VCaP (cell line): ENCODE measurements at regions not wholly inside any gene's neighbourhood (a gene's known extent, or its start where the extent isn't known, plus 50 kb on each side); places are given as distances from the start of the nearest gene placed in this dataset.

Experiments used
- H3K27ac ChIP-seq: fragments of 450-650 bp; 2 replicates; pipeline ENCODE4 v1.5.1; 2017
- CTCF ChIP-seq: fragments of 450-650 bp; conservative IDR thresholded peaks from 2 replicates; pipeline ENCODE4 v1.5.1; 2017; ENCODE audit warnings: mild to moderate bottlenecking, moderate library complexity

DNA sequence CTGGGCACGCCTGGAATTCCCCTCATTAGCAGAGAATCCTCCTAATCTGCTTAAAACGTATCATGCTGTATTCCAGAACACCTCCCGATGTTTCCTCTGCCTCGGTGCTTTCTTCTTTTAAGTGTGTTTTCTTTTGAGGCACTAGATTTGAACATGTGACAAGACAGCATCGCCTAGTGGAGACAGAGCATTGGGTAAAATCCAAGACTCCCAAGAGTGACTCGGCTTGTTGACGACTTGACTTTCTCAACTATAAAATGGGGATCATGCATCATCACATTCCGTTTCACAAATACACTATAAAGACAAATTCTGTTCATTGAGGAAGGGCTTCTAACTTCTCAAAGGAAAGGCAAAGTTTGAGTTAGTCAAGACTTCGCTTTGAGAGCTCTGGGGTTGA, 105.6 kb upstream of the RNF32 start:
- no peak for TF ChIP-seq CTCF
- no peak overlapping the region for H3K27ac ChIP-seq

DNA sequence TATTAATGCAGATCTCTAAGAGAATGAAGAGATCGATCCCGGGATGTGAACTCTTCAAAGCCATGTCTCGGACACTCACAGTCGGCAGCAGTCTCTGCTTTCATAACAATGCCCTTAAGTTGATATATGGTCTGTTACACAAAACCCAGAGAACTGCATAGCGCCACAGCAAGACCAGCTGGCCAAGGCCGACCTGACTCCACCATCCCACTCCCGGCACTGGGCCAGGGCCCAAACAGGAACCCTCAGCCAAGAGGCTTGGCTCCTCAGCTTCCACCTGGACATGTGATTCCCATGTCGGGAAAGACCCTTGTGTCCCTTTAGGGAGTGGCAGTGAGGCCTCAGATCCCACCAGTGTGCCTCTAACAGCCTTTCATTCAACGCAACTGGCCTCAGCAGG, 106.6 kb upstream of the RNF32 start:
- no peak for TF ChIP-seq CTCF
- H3K27ac ChIP-seq: no peak overlapping the region

DNA sequence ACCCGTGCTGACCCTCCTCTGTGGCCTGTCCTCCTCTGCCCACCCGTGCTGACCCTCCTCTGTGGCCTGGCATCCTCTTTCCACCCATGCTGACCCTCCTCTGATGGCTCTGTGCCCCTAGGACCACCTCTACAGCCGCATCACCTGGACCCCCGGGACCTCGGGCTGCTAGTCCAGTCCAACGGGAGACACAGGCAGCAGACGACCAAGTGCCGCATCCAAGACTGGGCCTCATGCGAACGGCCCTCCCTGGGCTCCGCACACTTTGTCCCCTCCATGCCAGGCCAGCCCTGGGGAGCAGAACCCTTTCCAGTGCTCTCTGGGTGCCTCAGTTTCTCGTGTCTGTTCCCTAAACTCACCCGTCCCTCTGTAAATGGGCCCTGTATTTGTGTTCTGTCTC, 107.2 kb upstream of the RNF32 start:
- H3K27ac ChIP-seq: no peak overlapping the region
- no peak for TF ChIP-seq CTCF

DNA sequence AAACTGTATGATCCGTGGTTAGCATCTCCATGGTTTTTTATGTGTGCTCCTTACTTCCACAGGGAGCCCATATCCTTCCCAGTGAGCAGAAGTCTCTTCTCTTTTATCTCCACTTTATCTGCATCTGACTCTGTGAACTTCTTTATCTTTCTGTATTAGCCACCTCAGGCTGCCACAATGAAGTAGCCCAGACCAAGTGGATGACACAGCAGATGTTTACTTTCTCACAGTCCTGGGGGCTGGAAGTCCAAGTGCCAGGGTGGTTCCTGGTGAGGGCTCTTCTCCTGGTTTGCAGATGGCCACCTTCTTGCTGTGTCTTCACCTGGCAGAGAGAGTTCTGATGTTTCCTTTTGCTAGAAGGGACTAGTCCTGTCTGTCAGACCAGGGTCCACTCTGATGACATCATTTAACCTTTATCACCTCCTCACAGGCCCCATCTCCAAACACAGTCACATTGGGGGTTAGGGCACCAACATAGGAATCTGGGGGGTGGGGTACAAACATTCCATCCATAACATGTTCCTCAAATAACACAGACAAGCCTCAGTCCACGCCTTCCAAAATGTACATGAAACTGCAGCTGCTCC, 108.5 kb upstream of the RNF32 start:
- H3K27ac ChIP-seq: no peak overlapping the region
- no peak for TF ChIP-seq CTCF

DNA sequence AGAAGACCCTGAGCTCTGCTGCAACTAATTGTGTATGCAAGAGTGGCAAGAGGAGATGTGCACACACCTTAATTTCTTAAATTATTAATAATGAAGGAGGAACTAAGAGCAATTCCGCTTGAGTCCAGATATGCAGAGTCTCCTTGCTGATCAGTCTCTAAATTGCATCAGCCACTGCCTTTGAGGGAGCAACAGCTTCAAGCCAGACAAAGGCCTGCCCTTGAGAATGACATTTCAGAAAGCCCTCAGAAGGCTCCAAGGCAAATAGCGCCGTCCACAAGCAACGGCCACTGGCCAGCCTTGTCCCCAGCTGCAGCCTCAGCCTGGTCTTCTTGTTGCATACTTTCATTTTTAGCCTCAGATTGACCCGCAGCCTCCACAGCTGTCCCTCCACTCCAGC, 110.6 kb upstream of the RNF32 start:
- TF ChIP-seq CTCF: no peak
- no peak overlapping the region; the same call in 1 of the 2 replicates for H3K27ac ChIP-seq

GRCh38 chr7:156527458-156527890, 113.1 kb upstream of the RNF32 start:
- TF ChIP-seq CTCF: no peak
- H3K27ac ChIP-seq: peak overlapping the region; percentile 59

DNA sequence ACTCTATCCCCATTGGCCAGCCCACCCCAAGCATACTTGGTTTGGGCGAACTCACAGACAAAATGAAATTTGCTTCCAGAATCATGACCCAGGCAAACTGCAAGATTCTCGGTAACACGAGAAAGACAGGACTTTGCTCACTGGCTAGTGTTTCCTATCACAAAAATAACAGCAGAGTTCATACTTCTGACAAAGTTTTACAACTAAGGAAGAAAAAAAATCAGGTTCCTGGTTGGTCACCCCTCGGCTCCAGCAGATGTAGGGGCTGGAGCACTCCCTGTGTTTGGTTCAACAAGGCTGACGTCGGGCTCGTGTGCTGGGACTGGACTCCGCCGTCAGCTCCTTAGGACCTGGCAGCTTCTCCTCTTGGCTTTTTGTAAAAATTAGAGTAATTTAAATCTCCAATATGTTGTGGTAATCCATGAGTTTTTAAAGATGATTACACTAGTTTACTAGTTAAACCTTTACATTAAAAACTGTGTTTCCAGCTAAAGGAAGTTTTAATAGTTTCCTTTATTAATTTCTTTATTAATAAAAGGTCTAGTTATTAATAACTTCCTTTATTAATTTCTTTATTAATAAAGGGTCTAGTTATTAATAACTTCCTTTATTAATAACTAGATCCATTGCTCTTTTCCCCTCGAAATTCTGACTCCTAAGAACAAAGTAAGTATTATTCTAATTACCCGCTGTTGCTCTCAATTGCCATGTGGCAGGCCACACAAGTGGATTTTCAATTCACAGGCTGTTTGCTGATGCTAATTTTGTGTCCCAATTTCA, 115.6 kb upstream of the RNF32 start:
- no peak overlapping the region for H3K27ac ChIP-seq
- no peak for TF ChIP-seq CTCF
